GM18907 (cell line): ENCODE measurements at regions not wholly inside any gene's neighbourhood (a gene's known extent, or its start where the extent isn't known, plus 50 kb on each side); places are given as distances from the start of the nearest gene placed in this dataset.

Experiments used
- ATAC-seq: cut with Tn5 transposase; IDR thresholded peaks from one replicate; pipeline ENCODE4 v1.9.1; 2021; ENCODE audit warnings: mild to moderate bottlenecking, moderate library complexity; ENCODE audit not compliant: unreplicated experiment

- ATAC-seq = no peak
Measured at GRCh38 chr13:106246242-106246641, 289.2 kb downstream of the EFNB2 start.

- no peak for ATAC-seq
Measured at GRCh38 chr13:106243011-106243565, 292.4 kb downstream of the EFNB2 start.

GRCh38 chr13:106241974-106242953 lies 293.2 kb downstream of the EFNB2 start:
- no peak for ATAC-seq

- no peak for ATAC-seq
Measured at GRCh38 chr13:106238690-106239089, 296.8 kb downstream of the EFNB2 start.

GRCh38 chr13:106234636-106235035 lies 300.8 kb downstream of the EFNB2 start:
- ATAC-seq = no peak

GRCh38 chr13:106233134-106233735 lies 302.2 kb downstream of the EFNB2 start:
- no peak for ATAC-seq

GRCh38 chr13:106232681-106233080 lies 302.8 kb downstream of the EFNB2 start:
- no peak for ATAC-seq

GRCh38 chr13:106230450-106230849 lies 305.0 kb downstream of the EFNB2 start:
- no peak for ATAC-seq

GRCh38 chr13:106225126-106225525 lies 310.3 kb downstream of the EFNB2 start:
- no peak for ATAC-seq

- no peak for ATAC-seq
Measured at GRCh38 chr13:106220211-106220610, 315.3 kb downstream of the EFNB2 start.

- ATAC-seq = no peak
Measured at GRCh38 chr13:106213028-106213757, 322.3 kb downstream of the EFNB2 start.

GRCh38 chr13:106212386-106213010 lies 323.0 kb downstream of the EFNB2 start:
- no peak for ATAC-seq

GRCh38 chr13:106210324-106210723 lies 325.1 kb downstream of the EFNB2 start:
- no peak for ATAC-seq

- ATAC-seq = no peak
Measured at GRCh38 chr13:106205871-106206270, 329.6 kb downstream of the EFNB2 start.

- no peak for ATAC-seq
Measured at GRCh38 chr13:106197496-106197895, 338.0 kb downstream of the EFNB2 start.

GRCh38 chr13:106187501-106188095 lies 347.9 kb downstream of the EFNB2 start:
- ATAC-seq = no peak

- no peak for ATAC-seq
Measured at GRCh38 chr13:106187101-106187500, 348.4 kb downstream of the EFNB2 start.

- no peak for ATAC-seq
Measured at GRCh38 chr13:106186366-106187030, 349.0 kb downstream of the EFNB2 start.

GRCh38 chr13:106184790-106185189 lies 350.7 kb downstream of the EFNB2 start:
- no peak for ATAC-seq
